PFSK-1 (cell line): ENCODE measurements at regions not wholly inside any gene's neighbourhood (a gene's known extent, or its start where the extent isn't known, plus 50 kb on each side); places are given as distances from the start of the nearest gene placed in this dataset.

Source experiments
- FOXP2 ChIP-seq: optimal IDR thresholded peaks from 2 replicates; pipeline ENCODE3; 2011; ENCODE audit warnings: borderline replicate concordance, control low read depth, inconsistent platforms; ENCODE audit not compliant: insufficient read depth; ENCODE audit errors: extremely low read length, extremely low read depth
- POLR2AphosphoS5 ChIP-seq: IDR thresholded peaks from 2 replicates; pipeline ENCODE4 v1.6.1; 2012; ENCODE audit warnings: low read depth, mild to moderate bottlenecking, control low read depth, low read length, moderate library complexity
- REST ChIP-seq, 2 experiments: IDR thresholded peaks; 2 replicates each; pipeline versions ENCODE4 v1.6.1 to v1.8.0; 2011 to 2012; ENCODE audit warnings: low read depth in 2 of 2, low read length in 2 of 2, control low read depth in 1 of 2, inconsistent platforms in 1 of 2, mild to moderate bottlenecking in 1 of 2, moderate library complexity in 1 of 2; ENCODE audit not compliant: insufficient read depth in 1 of 2
- SIN3A ChIP-seq: IDR thresholded peaks from 2 replicates; pipeline ENCODE4 v1.6.1; 2012; ENCODE audit warnings: mild to moderate bottlenecking, low read length, moderate library complexity, borderline replicate concordance; ENCODE audit not compliant: insufficient read depth
- TAF1 ChIP-seq: IDR thresholded peaks from 2 replicates; pipeline ENCODE4 v1.6.1; 2012; ENCODE audit warnings: low read length, control low read depth, borderline replicate concordance; ENCODE audit not compliant: insufficient read depth

DNA sequence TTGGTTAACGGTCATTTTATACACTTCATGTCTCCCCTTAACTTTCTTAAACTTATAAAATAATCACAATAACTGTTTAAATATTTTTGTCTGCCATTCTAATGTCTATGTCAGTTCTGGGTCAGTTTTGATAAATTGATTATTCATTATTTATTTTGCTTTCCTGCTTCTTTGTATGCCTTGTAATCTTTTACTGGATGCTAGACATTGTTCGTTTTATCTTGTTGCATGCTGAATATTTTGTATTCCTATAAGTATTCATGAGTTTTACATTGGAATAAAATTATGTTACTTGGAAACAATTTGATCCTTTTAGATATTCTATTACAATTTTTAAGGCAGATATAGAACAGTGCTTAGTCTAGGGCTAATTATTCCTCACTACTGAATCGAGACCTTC is 952.0 kb downstream of the NR2F1-AS1 start:
- TF ChIP-seq POLR2AphosphoS5 (no peak), SIN3A (no peak), TAF1 (no peak), REST (IDR thresholded peaks at IDR 0.05; ENCODE audit: insufficient read depth in 1 of 2, low read depth in 2 of 2, low read length in 2 of 2) (no peak), FOXP2 (no peak)

- no peak for TF ChIP-seq REST (IDR thresholded peaks at IDR 0.05; ENCODE audit: insufficient read depth in 1 of 2, low read depth in 2 of 2, low read length in 2 of 2)
- no peak for TF ChIP-seq SIN3A
- no peak for TF ChIP-seq TAF1
- no peak for TF ChIP-seq FOXP2
- TF ChIP-seq POLR2AphosphoS5 = no peak
These were observed 953.8 kb downstream of the NR2F1-AS1 start for GRCh38 chr5:92627186-92627585.

DNA sequence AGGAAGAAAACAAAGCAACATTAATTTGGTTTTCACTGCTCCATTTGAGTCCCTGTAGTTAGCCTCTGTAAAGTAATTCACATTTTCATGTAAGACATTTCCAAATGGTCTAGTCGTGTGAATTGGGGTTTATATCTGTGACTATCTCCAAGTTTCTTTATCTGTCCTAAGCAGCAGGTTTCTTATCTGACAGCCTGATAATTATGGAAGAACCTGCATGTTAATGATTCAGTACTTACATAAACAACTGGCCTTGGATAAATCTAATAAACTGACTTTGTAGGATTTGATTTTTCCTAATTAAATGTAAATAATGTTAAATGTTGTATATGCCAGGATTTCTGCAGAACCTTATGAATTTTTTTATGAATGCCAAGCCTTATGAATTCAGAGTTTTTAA is 964.9 kb downstream of the NR2F1-AS1 start:
- TF ChIP-seq REST (IDR thresholded peaks at IDR 0.05; ENCODE audit: insufficient read depth in 1 of 2, low read depth in 2 of 2, low read length in 2 of 2) (no peak), POLR2AphosphoS5 (no peak), TAF1 (no peak), FOXP2 (no peak), SIN3A (no peak)

DNA sequence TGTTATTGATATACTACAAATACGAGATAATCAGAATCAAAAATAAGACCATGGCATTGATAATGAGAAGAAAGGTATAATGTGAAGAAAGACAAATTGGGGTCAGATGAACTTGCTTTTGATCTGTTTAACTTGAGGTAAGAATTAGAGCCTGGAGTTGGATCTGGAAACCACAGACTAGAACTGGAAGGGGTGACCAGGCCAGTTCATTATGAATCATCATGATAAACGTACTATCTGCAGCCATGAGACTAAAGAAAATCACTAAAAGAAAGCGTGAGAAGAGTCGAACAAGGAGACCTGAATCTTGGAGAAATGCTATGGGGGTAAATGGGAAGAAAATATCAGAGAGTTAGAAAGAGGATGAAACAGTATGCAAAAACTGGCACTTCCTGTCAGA is 967.5 kb downstream of the NR2F1-AS1 start:
- no peak for TF ChIP-seq POLR2AphosphoS5

GRCh38 chr5:92605591-92605990 is 975.4 kb downstream of the NR2F1-AS1 start:
- no peak for TF ChIP-seq POLR2AphosphoS5
- no peak for TF ChIP-seq FOXP2
- TF ChIP-seq SIN3A = no peak
- TF ChIP-seq TAF1 = no peak
- no peak for TF ChIP-seq REST (IDR thresholded peaks at IDR 0.05; ENCODE audit: insufficient read depth in 1 of 2, low read depth in 2 of 2, low read length in 2 of 2)
